GM23338 (cell line): ENCODE measurements at regions not wholly inside any gene's neighbourhood (a gene's known extent, or its start where the extent isn't known, plus 50 kb on each side); places are given as distances from the start of the nearest gene placed in this dataset.

Experiments used
- ATAC-seq: fragments of 200-7000 bp; cut with Tn5 transposase; 3 replicates; pipeline ENCODE4 v1.9.1; 2020
- DNase-seq: peaks from one replicate; pipeline ENCODE4 v3.0.0-alpha.2; 2015; ENCODE audit warnings: low spot score
- H2AFZ ChIP-seq: fragments of 200-600 bp; sonication (generic); 2 replicates; pipeline ENCODE4 v1.8.0; 2016; ENCODE audit warnings: antibody characterized with exemption, mild to moderate bottlenecking, moderate library complexity
- H3F3A ChIP-seq: fragments of 200-600 bp; sonication (generic); replicated peaks from 2 replicates; pipeline ENCODE4 v1.8.0; 2017; ENCODE audit warnings: antibody characterized with exemption, mixed run types, low read depth
- H3K27ac ChIP-seq: fragments of 200-600 bp; sonication (generic); 2 replicates; pipeline ENCODE4 v1.6.1; 2016; ENCODE audit warnings: low read depth
- H3K27me3 ChIP-seq: fragments of 200-600 bp; sonication (generic); 2 replicates; pipeline ENCODE4 v1.8.0; 2016; ENCODE audit warnings: mild to moderate bottlenecking, mixed run types, moderate library complexity; ENCODE audit not compliant: insufficient read depth
- H3K36me3 ChIP-seq: fragments of 200-600 bp; sonication (generic); 2 replicates; pipeline ENCODE4 v1.8.0; 2016; ENCODE audit warnings: mild to moderate bottlenecking; ENCODE audit not compliant: insufficient read depth
- H3K4me1 ChIP-seq: fragments of 200-600 bp; sonication (generic); 2 replicates; pipeline ENCODE4 v1.8.0; 2016; ENCODE audit warnings: mild to moderate bottlenecking, moderate library complexity; ENCODE audit not compliant: insufficient read depth
- H3K4me2 ChIP-seq: fragments of 200-600 bp; sonication (generic); 2 replicates; pipeline ENCODE4 v1.7.1; 2017; ENCODE audit warnings: mixed run types
- H3K4me3 ChIP-seq: fragments of 200-600 bp; sonication (generic); 2 replicates; pipeline ENCODE4 v1.6.1; 2016; ENCODE audit warnings: mixed run types
- H3K79me2 ChIP-seq: fragments of 200-600 bp; sonication (generic); replicated peaks from 2 replicates; pipeline ENCODE4 v1.8.0; 2017; ENCODE audit warnings: mild to moderate bottlenecking; ENCODE audit not compliant: insufficient read depth
- H3K9me2 ChIP-seq: fragments of 200-600 bp; sonication (generic); 2 replicates; pipeline ENCODE4 v1.8.0; 2017; ENCODE audit not compliant: insufficient read depth
- H4K20me1 ChIP-seq: fragments of 200-600 bp; sonication (generic); replicated peaks from 2 replicates; pipeline ENCODE4 v1.8.0; 2017; ENCODE audit warnings: mild to moderate bottlenecking; ENCODE audit not compliant: insufficient read depth
- H3K27ac Mint-ChIP-seq: 2 replicates; pipeline ENCODE4 v1.8.0; 2020; ENCODE audit warnings: inconsistent platforms, mild to moderate bottlenecking, moderate library complexity, mixed read lengths
- H3K27me3 Mint-ChIP-seq: 3 replicates; pipeline ENCODE4 v1.8.0; 2022; ENCODE audit warnings: low read depth, mild to moderate bottlenecking, moderate library complexity, mixed read lengths, inconsistent platforms; ENCODE audit not compliant: insufficient read depth, poor library complexity
- H3K36me3 Mint-ChIP-seq: 3 replicates; pipeline ENCODE4 v1.8.0; 2021; ENCODE audit warnings: low read depth, mild to moderate bottlenecking, inconsistent platforms, moderate library complexity, mixed read lengths
- H3K4me1 Mint-ChIP-seq: 3 replicates; pipeline ENCODE4 v1.8.0; 2020; ENCODE audit warnings: mild to moderate bottlenecking, inconsistent platforms, mixed read lengths
- H3K4me3 Mint-ChIP-seq: 3 replicates; pipeline ENCODE4 v1.8.0; 2021; ENCODE audit warnings: moderate library complexity, mild to moderate bottlenecking, inconsistent platforms, mixed read lengths
- H3K9me3 Mint-ChIP-seq: 3 replicates; pipeline ENCODE4 v1.8.0; 2020; ENCODE audit warnings: moderate library complexity, mild to moderate bottlenecking, inconsistent platforms, mixed read lengths
- EZH2 ChIP-seq: fragments of 200-600 bp; sonication (generic); IDR thresholded peaks from one replicate; pipeline ENCODE4 v1.8.0; 2017; ENCODE audit warnings: antibody characterized with exemption, mild to moderate bottlenecking, low read depth; ENCODE audit not compliant: unreplicated experiment
- EZH2phosphoT487 ChIP-seq: fragments of 200-600 bp; sonication (generic); IDR thresholded peaks from one replicate; pipeline ENCODE4 v1.8.1; 2018; ENCODE audit warnings: antibody characterized with exemption; ENCODE audit not compliant: unreplicated experiment
- JUNB ChIP-seq: IDR thresholded peaks from one replicate; pipeline ENCODE4 v1.6.1; 2016; ENCODE audit warnings: antibody characterized with exemption; ENCODE audit not compliant: unreplicated experiment
- NANOG ChIP-seq: IDR thresholded peaks from 2 replicates; pipeline ENCODE4 v1.6.1; 2016; ENCODE audit warnings: antibody characterized with exemption, borderline replicate concordance
- POLR2AphosphoS5 ChIP-seq: IDR thresholded peaks from 2 replicates; pipeline ENCODE4 v1.6.1; 2016; ENCODE audit warnings: antibody characterized with exemption, low read depth
- REST ChIP-seq: IDR thresholded peaks from one replicate; pipeline ENCODE4 v1.6.1; 2018; ENCODE audit warnings: antibody characterized with exemption; ENCODE audit not compliant: unreplicated experiment
- STAT1 ChIP-seq: IDR thresholded peaks from one replicate; pipeline ENCODE4 v1.6.1; 2016; ENCODE audit warnings: antibody characterized with exemption; ENCODE audit not compliant: unreplicated experiment
- ZNF114 ChIP-seq: fragments of 250-450 bp; sonication (Bioruptor Pico); IDR thresholded peaks from 2 replicates; pipeline ENCODE4 v1.5.0; 2020; ENCODE audit warnings: mild to moderate bottlenecking, moderate library complexity
- ZNF331 ChIP-seq: fragments of 250-450 bp; sonication (Bioruptor Pico); IDR thresholded peaks from 2 replicates; pipeline ENCODE4 v1.5.0; 2020; ENCODE audit warnings: low read depth, mild to moderate bottlenecking, moderate library complexity
- TF ChIP-seq, protein P1 (sequence below), 2 experiments: fragments of 200-600 bp in 1 of 2; sonication (generic) in 1 of 2; conservative IDR thresholded peaks; 2 replicates each; pipeline versions ENCODE4 v1.5.1 to v1.6.1; 2016 to 2017; ENCODE audit warnings: antibody characterized with exemption in 2 of 2, low read depth in 2 of 2, mild to moderate bottlenecking in 2 of 2, moderate library complexity in 1 of 2

DNA sequence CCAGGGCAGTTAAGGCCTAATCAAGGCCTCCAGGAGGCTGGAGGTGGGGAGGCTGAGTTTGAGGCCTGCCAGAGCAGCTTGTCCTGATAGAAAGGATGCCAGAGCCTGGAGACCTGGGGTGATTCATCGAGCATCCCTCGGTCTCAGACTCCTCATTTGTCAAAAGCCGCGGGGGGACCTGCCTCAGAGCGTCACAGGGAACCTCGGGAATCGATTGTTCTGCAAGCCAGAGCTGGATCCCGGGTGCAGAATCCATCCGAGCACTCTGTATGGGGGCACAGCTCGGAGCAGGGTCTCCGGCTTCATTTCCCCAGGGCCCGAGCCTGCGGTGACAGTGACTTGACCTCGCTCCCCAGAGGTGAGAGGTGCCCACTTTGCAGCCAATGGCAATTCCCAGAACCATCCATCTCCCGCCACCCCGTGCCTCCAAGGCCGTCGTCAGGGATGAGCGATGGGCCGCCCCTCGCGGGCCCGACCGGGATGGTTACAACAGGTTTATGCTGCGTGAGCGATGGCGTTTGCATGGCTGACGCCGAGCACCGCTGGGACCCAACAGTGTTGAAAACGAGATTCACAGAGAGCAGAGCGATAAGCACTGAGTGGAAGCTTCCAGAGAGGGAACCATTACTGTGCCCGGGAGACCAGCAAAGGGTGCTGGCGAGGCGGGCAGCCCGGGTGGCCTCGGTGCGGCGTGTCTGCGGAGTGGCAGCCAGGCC, 117.1 kb upstream of the GSE1 start:
- DNase-seq, result no peak
- Mint-ChIP-seq H3K27me3 (peaks cover 14% of the 10 kb centered on the region), H3K4me3 (no peak overlapping the region), H3K4me1 (peaks cover 19% of the 10 kb centered on the region), H3K36me3 (no peaks in the 10 kb centered on the region), H3K9me3 (no peaks in the 10 kb centered on the region), H3K27ac (no peak overlapping the region)
- H3K9me2 ChIP-seq, result no peaks in the 10 kb centered on the region
- no peaks in the 10 kb centered on the region for H3F3A ChIP-seq
- no peaks in the 10 kb centered on the region for H3K79me2 ChIP-seq
- H2AFZ ChIP-seq, result no peak overlapping the region
- H4K20me1 ChIP-seq, result no peaks in the 10 kb centered on the region; the same call in 1 of the 2 replicates
- H3K27me3 ChIP-seq, result no peaks in the 10 kb centered on the region
- ATAC-seq, result no peak
- no peak overlapping the region for H3K4me2 ChIP-seq
- H3K4me1 ChIP-seq, result peaks cover 13% of the 10 kb centered on the region
- H3K27ac ChIP-seq, result no peak overlapping the region
- no peaks in the 10 kb centered on the region for H3K36me3 ChIP-seq
- TF ChIP-seq ZNF331, result no peak
- TF ChIP-seq ZNF114 (CRISPR knock-in tag), result no peak
- no peak for TF ChIP-seq EZH2phosphoT487
- no peak for TF ChIP-seq POLR2AphosphoS5
- TF ChIP-seq NANOG, result no peak
- H3K4me3 ChIP-seq, result no peak overlapping the region

DNA sequence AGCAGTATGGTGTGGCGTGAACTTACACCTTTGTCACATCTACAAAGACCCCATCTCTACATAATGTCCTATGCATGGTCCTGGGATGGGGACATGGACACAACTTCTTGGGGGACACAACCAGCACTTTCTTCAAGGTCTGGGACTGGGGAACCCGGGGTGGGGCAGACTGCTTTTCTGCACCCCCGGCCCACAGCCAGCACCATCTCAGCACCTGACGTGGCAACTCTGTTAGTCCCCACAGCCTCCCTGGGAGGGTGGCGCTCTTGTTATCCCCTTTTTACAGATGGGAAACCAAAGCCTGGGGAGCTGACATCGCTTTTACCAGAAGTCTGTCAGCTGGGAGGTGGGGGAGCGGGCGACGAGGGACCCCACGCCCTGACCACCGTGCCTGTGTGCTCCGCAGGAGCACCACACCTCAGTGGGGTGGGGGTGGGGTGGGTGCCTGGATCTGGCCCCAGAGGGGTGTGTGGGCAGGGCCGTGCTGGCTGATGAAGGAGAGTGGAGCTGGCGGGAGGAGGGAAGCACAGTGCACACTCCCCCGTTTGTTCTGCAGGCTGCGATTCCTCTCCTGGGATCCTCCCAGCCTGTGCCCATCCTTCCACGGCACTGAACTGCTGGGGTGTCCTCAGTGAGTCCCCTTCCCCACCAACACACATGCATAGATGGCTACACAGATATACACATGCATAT, 115.4 kb upstream of the GSE1 start:
- no peaks in the 10 kb centered on the region for H3K79me2 ChIP-seq
- H3K27me3 ChIP-seq, result no peaks in the 10 kb centered on the region
- peaks cover 11% of the 10 kb centered on the region for H3K27me3 Mint-ChIP-seq
- no peak overlapping the region for H3K27ac Mint-ChIP-seq
- no peak for TF ChIP-seq STAT1
- TF ChIP-seq, protein P1, sequence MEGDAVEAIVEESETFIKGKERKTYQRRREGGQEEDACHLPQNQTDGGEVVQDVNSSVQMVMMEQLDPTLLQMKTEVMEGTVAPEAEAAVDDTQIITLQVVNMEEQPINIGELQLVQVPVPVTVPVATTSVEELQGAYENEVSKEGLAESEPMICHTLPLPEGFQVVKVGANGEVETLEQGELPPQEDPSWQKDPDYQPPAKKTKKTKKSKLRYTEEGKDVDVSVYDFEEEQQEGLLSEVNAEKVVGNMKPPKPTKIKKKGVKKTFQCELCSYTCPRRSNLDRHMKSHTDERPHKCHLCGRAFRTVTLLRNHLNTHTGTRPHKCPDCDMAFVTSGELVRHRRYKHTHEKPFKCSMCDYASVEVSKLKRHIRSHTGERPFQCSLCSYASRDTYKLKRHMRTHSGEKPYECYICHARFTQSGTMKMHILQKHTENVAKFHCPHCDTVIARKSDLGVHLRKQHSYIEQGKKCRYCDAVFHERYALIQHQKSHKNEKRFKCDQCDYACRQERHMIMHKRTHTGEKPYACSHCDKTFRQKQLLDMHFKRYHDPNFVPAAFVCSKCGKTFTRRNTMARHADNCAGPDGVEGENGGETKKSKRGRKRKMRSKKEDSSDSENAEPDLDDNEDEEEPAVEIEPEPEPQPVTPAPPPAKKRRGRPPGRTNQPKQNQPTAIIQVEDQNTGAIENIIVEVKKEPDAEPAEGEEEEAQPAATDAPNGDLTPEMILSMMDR (conservative IDR thresholded peaks at IDR 0.05; ENCODE audit: low read depth in 2 of 2), result 0 out of 4 replicates have a peak, but pooled peaks of 1 of the 2 experiments have one; percentile 10
- TF ChIP-seq ZNF114 (CRISPR knock-in tag), result no peak
- H3K36me3 ChIP-seq, result no peaks in the 10 kb centered on the region
- H3K9me2 ChIP-seq, result no peaks in the 10 kb centered on the region
- H2AFZ ChIP-seq, result no peak overlapping the region
- H3F3A ChIP-seq, result no peaks in the 10 kb centered on the region
- no peak overlapping the region for H3K27ac ChIP-seq
- ATAC-seq (no peak), DNase-seq (no peak)
- H3K4me1 ChIP-seq, result peaks cover 1% of the 10 kb centered on the region
- H3K9me3 Mint-ChIP-seq, result no peaks in the 10 kb centered on the region
- no peak overlapping the region for H3K4me3 ChIP-seq
- peaks cover 4% of the 10 kb centered on the region for H3K4me1 Mint-ChIP-seq
- H3K4me2 ChIP-seq, result no peak overlapping the region
- no peaks in the 10 kb centered on the region for H3K36me3 Mint-ChIP-seq
- H3K4me3 Mint-ChIP-seq, result no peak overlapping the region
- H4K20me1 ChIP-seq, result no peaks in the 10 kb centered on the region; the same call in 1 of the 2 replicates

DNA sequence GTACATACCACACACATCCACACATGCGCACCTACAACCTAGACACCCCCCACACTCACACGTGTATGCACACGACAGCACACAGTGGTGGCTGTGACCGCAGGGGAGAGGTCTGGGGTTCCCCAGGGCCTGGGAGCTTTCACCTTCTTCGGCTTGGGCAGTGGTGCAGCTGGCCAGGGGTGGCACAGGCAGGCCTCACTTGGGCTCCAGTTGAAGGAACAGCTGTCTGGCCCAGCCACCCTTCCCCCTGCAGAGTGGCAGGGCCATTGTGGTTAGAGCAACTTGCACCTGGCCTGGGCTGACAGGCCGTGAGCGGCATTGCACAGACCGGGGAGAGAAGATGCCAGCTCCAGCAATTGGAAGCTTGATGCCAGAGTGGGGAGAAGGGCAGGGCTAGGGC, 114.5 kb upstream of the GSE1 start:
- H3K4me3 Mint-ChIP-seq, result no peak overlapping the region
- no peaks in the 10 kb centered on the region for H3K36me3 Mint-ChIP-seq
- Histone ChIP-seq H3K4me1 (no peaks in the 10 kb centered on the region), H2AFZ (no peak overlapping the region), H3K9me2 (no peaks in the 10 kb centered on the region), H3K79me2 (no peaks in the 10 kb centered on the region), H4K20me1 (no peaks in the 10 kb centered on the region; the same call in 1 of the 2 replicates), H3K27me3 (no peaks in the 10 kb centered on the region), H3K4me3 (no peak overlapping the region), H3F3A (no peaks in the 10 kb centered on the region), H3K4me2 (no peak overlapping the region), H3K27ac (no peak overlapping the region), H3K36me3 (no peaks in the 10 kb centered on the region)
- peaks cover 2% of the 10 kb centered on the region; the same call in 2 of the 3 replicates for H3K4me1 Mint-ChIP-seq
- TF ChIP-seq STAT1 (no peak), NANOG (no peak), REST (no peak), JUNB (no peak), ZNF114 (CRISPR knock-in tag) (no peak), EZH2 (no peak), ZNF331 (no peak), POLR2AphosphoS5 (no peak)
- TF ChIP-seq, protein P1 (conservative IDR thresholded peaks at IDR 0.05; ENCODE audit: low read depth in 2 of 2), result no peak
- no peak for ATAC-seq
- H3K9me3 Mint-ChIP-seq, result no peaks in the 10 kb centered on the region
- H3K27me3 Mint-ChIP-seq, result peaks cover 7% of the 10 kb centered on the region
- DNase-seq, result no peak
- H3K27ac Mint-ChIP-seq, result no peak overlapping the region
